Neural progenitor cell (in vitro differentiated cells): ENCODE measurements at regions not wholly inside any gene's neighbourhood (a gene's known extent, or its start where the extent isn't known, plus 50 kb on each side); places are given as distances from the start of the nearest gene placed in this dataset.

Experiments
- DNase-seq: peaks from one replicate; pipeline ENCODE4 v3.0.0-alpha.2; 2016; ENCODE audit warnings: low spot score
- H2AFZ ChIP-seq: fragments of 200-600 bp; sonication (generic); replicated peaks from 2 replicates; pipeline ENCODE4 v1.6.1; 2016; ENCODE audit warnings: antibody characterized with exemption
- H3F3A ChIP-seq: fragments of 200-600 bp; sonication (generic); 2 replicates; pipeline ENCODE4 v1.6.1; 2016; ENCODE audit warnings: antibody characterized with exemption, low read depth
- H3K27ac ChIP-seq: fragments of 200-600 bp; sonication (generic); 2 replicates; pipeline ENCODE4 v1.5.1; 2016; ENCODE audit warnings: mild to moderate bottlenecking
- H3K27me3 ChIP-seq: fragments of 200-600 bp; sonication (generic); 2 replicates; pipeline ENCODE4 v1.6.1; 2016; ENCODE audit warnings: mild to moderate bottlenecking, moderate library complexity
- H3K36me3 ChIP-seq: fragments of 200-600 bp; sonication (generic); 2 replicates; pipeline ENCODE4 v1.5.1; 2016
- H3K4me1 ChIP-seq: fragments of 200-600 bp; sonication (generic); 2 replicates; pipeline ENCODE4 v1.6.1; 2016; ENCODE audit warnings: mixed run types
- H3K4me2 ChIP-seq: fragments of 200-600 bp; sonication (generic); 2 replicates; pipeline ENCODE4 v1.6.1; 2016
- H3K4me3 ChIP-seq: fragments of 200-600 bp; sonication (generic); 2 replicates; pipeline ENCODE4 v1.5.1; 2016
- H3K79me2 ChIP-seq: fragments of 200-600 bp; sonication (generic); 2 replicates; pipeline ENCODE4 v1.6.1; 2016; ENCODE audit warnings: low read depth
- H3K9ac ChIP-seq: fragments of 200-600 bp; sonication (generic); 2 replicates; pipeline ENCODE4 v1.6.1; 2016
- H3K9me3 ChIP-seq: fragments of 200-600 bp; sonication (generic); 2 replicates; pipeline ENCODE4 v1.5.1; 2016; ENCODE audit warnings: low read depth
- H4K20me1 ChIP-seq: fragments of 200-600 bp; sonication (generic); 2 replicates; pipeline ENCODE4 v1.6.1; 2016; ENCODE audit warnings: low read depth
- H3K27ac Mint-ChIP-seq: 3 replicates; pipeline ENCODE4 v1.8.0; 2021; ENCODE audit warnings: mixed read lengths
- H3K27me3 Mint-ChIP-seq: 2 replicates; pipeline ENCODE4 v1.8.0; 2022; ENCODE audit warnings: low read depth, mild to moderate bottlenecking, inconsistent platforms, moderate library complexity, mixed read lengths; ENCODE audit not compliant: insufficient read depth
- H3K36me3 Mint-ChIP-seq: 3 replicates; pipeline ENCODE4 v1.8.0; 2021; ENCODE audit warnings: mixed read lengths
- H3K4me1 Mint-ChIP-seq: 3 replicates; pipeline ENCODE4 v1.8.0; 2021; ENCODE audit warnings: mixed read lengths
- H3K4me3 Mint-ChIP-seq: 3 replicates; pipeline ENCODE4 v1.8.0; 2021; ENCODE audit warnings: mild to moderate bottlenecking, moderate library complexity, mixed read lengths
- H3K9me3 Mint-ChIP-seq: 3 replicates; pipeline ENCODE4 v1.8.0; 2020; ENCODE audit warnings: mixed read lengths
- EZH2 ChIP-seq: fragments of 200-600 bp; sonication (generic); IDR thresholded peaks from 2 replicates; pipeline ENCODE4 v1.6.1; 2017; ENCODE audit warnings: antibody characterized with exemption, mild to moderate bottlenecking, moderate library complexity
- EZH2phosphoT487 ChIP-seq: fragments of 200-600 bp; sonication (generic); IDR thresholded peaks from 2 replicates; pipeline ENCODE4 v1.6.1; 2017; ENCODE audit warnings: antibody characterized with exemption
- TF ChIP-seq, protein P1 (sequence below): fragments of 200-600 bp; sonication (generic); IDR thresholded peaks from 2 replicates; pipeline ENCODE4 v1.5.1; 2017; ENCODE audit warnings: antibody characterized with exemption, mild to moderate bottlenecking

DNA sequence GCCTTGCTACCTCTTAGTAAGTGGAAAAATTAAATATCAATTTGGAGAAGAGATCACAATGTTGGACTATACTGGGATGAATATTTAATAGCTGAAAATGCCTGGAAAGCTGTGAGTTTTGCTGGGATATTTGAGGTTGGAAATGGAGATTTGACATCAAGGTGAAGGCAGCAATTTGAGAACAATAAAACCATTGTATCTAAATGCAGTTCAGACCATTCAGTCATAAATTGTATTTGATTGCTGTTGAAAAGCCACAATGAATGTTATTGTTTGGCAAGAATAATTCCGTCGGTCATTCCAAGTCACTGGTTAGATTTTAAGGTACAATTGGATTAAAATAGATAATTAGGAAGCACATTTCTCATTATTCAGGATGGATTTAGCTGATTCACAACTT is 325.6 kb downstream of the HRH4 start:
- H3K4me1 Mint-ChIP-seq: peaks cover 17% of the 10 kb centered on the region
- TF ChIP-seq EZH2 (no peak), EZH2phosphoT487 (no peak)
- TF ChIP-seq, protein P1, sequence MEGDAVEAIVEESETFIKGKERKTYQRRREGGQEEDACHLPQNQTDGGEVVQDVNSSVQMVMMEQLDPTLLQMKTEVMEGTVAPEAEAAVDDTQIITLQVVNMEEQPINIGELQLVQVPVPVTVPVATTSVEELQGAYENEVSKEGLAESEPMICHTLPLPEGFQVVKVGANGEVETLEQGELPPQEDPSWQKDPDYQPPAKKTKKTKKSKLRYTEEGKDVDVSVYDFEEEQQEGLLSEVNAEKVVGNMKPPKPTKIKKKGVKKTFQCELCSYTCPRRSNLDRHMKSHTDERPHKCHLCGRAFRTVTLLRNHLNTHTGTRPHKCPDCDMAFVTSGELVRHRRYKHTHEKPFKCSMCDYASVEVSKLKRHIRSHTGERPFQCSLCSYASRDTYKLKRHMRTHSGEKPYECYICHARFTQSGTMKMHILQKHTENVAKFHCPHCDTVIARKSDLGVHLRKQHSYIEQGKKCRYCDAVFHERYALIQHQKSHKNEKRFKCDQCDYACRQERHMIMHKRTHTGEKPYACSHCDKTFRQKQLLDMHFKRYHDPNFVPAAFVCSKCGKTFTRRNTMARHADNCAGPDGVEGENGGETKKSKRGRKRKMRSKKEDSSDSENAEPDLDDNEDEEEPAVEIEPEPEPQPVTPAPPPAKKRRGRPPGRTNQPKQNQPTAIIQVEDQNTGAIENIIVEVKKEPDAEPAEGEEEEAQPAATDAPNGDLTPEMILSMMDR: no peak
- no peak overlapping the region for H3K27ac Mint-ChIP-seq
- Histone ChIP-seq H4K20me1 (no peaks in the 10 kb centered on the region), H3K4me2 (no peak overlapping the region), H3K79me2 (no peaks in the 10 kb centered on the region), H3K9me3 (no peaks in the 10 kb centered on the region), H3K27ac (no peak overlapping the region), H3K27me3 (no peaks in the 10 kb centered on the region), H3K9ac (no peak overlapping the region), H3K4me3 (no peak overlapping the region), H3F3A (no peaks in the 10 kb centered on the region), H2AFZ (no peak overlapping the region), H3K4me1 (peaks cover 13% of the 10 kb centered on the region), H3K36me3 (no peaks in the 10 kb centered on the region)
- peaks cover 21% of the 10 kb centered on the region for H3K9me3 Mint-ChIP-seq
- no peak for DNase-seq
- H3K36me3 Mint-ChIP-seq: peaks cover 2% of the 10 kb centered on the region
- H3K27me3 Mint-ChIP-seq: no peaks in the 10 kb centered on the region
- H3K4me3 Mint-ChIP-seq: no peak overlapping the region

DNA sequence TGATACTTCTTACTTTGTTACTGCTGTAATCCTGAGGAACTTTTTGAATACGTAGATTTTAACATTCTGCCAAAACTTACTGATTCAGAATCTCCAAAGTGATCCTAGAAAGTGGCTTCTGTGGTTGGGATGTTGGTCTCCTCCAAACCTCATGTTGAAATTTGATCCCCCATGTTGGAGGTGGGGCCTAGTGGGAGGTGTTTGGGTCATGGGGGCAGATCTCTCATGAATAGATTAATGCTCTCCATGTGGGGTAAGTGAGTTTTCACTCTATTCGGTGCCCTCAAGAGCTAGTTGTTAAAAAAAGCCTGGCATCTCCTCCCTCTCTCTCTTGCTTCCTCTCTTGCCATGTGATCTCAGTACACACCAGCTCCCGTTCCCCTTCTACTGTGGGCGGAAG is 329.9 kb downstream of the HRH4 start:
- H3K9me3 ChIP-seq: no peaks in the 10 kb centered on the region
- no peaks in the 10 kb centered on the region for H3F3A ChIP-seq
- no peaks in the 10 kb centered on the region for H3K79me2 ChIP-seq
- H3K27ac Mint-ChIP-seq: no peak overlapping the region
- no peak for DNase-seq
- no peaks in the 10 kb centered on the region for H3K27me3 Mint-ChIP-seq
- H3K36me3 Mint-ChIP-seq: peaks cover 2% of the 10 kb centered on the region
- no peak overlapping the region for H3K4me2 ChIP-seq
- peaks cover 23% of the 10 kb centered on the region for H3K4me1 Mint-ChIP-seq
- H3K4me3 Mint-ChIP-seq: no peak overlapping the region
- no peaks in the 10 kb centered on the region for H4K20me1 ChIP-seq
- H3K4me3 ChIP-seq: no peak overlapping the region
- peaks cover 19% of the 10 kb centered on the region for H3K4me1 ChIP-seq
- no peaks in the 10 kb centered on the region for H3K36me3 ChIP-seq
- H3K9ac ChIP-seq: no peak overlapping the region
- H2AFZ ChIP-seq: no peak overlapping the region
- H3K27ac ChIP-seq: no peak overlapping the region
- peaks cover 21% of the 10 kb centered on the region for H3K9me3 Mint-ChIP-seq
- no peaks in the 10 kb centered on the region for H3K27me3 ChIP-seq
- no peak for TF ChIP-seq EZH2
- TF ChIP-seq EZH2phosphoT487: no peak
- TF ChIP-seq, protein P1: no peak

DNA sequence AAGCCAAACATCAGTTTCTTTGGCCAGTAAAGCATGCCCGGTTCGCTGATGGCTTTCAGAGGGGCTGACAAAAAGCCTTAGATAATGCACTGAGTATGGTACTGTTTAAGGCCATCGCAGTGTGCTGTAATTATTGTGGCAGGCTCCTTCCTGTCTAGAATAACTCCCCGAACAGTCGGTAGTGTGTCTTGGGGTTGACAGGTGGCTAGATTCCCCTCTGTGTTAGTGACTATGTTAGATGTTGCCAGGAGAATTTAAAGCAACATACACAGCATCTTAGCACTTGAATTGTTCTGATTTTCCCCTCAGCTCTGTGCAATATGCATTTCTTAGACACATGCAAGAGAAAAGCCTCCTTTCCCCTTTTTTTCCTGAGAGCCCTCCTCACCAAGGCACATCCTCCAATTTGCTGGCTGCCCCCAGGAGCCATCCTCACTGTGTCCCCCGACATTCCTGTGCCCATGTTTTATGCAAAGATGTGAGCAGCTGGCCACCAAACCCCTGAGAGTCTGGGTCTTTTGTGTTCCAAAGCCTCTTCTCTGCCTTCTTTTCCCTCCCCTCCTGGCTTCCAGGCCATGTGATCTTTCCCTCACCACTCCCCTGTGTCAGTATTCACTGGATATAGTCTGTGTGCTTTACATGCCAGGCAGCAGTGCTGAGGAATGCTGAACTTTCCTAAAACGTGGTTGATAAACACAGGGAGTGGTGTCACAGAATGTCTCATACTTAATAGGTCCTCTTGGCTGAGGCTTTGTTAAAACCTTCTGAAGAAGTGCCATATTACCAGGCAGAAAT is 331.5 kb downstream of the HRH4 start:
- H3K4me3 ChIP-seq: no peak overlapping the region
- no peaks in the 10 kb centered on the region for H4K20me1 ChIP-seq
- peak overlapping the region; percentile 38 for H3K4me2 ChIP-seq
- H3K9ac ChIP-seq: no peak overlapping the region
- DNase-seq: peak; percentile 59
- peak overlapping the region; percentile 23 for H3K27ac ChIP-seq
- H3K4me3 Mint-ChIP-seq: peak overlapping the region; percentile 10
- peaks cover 19% of the 10 kb centered on the region for H3K4me1 ChIP-seq
- H3K36me3 Mint-ChIP-seq: peaks cover 2% of the 10 kb centered on the region
- no peaks in the 10 kb centered on the region for H3K27me3 ChIP-seq
- H3K27ac Mint-ChIP-seq: peak overlapping the region; percentile 88
- no peak for TF ChIP-seq EZH2phosphoT487
- peak overlapping the region; percentile 75 for H2AFZ ChIP-seq
- no peaks in the 10 kb centered on the region for H3K9me3 ChIP-seq
- H3K36me3 ChIP-seq: no peaks in the 10 kb centered on the region
- H3K79me2 ChIP-seq: no peaks in the 10 kb centered on the region
- H3K4me1 Mint-ChIP-seq: peaks cover 23% of the 10 kb centered on the region
- no peaks in the 10 kb centered on the region for H3F3A ChIP-seq
- peaks cover 3% of the 10 kb centered on the region for H3K27me3 Mint-ChIP-seq
- peaks cover 18% of the 10 kb centered on the region for H3K9me3 Mint-ChIP-seq

DNA sequence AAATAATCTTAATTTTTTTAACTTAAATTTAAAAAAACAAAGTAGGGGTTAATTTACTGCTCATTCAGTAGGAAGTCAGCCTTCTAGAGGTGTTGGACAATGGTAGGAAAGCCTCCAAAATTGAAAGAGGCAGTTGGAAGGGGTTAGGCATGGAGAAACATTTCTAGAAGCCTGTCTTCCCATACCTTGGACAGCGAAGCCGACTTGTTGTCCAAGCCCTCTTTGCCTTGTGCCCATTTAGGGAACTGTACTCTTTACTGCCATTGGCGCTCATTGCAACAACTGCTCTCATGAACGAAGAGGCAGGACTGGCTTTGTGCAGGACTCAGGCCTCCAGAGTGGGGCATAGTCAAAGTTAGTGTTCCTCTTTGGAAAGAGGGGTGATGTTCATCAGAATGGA is 333.3 kb downstream of the HRH4 start:
- H3K9me3 Mint-ChIP-seq: peaks cover 6% of the 10 kb centered on the region
- Histone ChIP-seq H3K9me3 (no peaks in the 10 kb centered on the region), H4K20me1 (no peaks in the 10 kb centered on the region), H3K27ac (no peak overlapping the region), H3F3A (no peaks in the 10 kb centered on the region), H3K4me2 (no peak overlapping the region), H2AFZ (no peak overlapping the region), H3K9ac (no peak overlapping the region), H3K36me3 (no peaks in the 10 kb centered on the region), H3K4me3 (no peak overlapping the region), H3K79me2 (no peaks in the 10 kb centered on the region), H3K27me3 (no peaks in the 10 kb centered on the region), H3K4me1 (peaks cover 19% of the 10 kb centered on the region)
- peaks cover 2% of the 10 kb centered on the region for H3K36me3 Mint-ChIP-seq
- no peak for DNase-seq
- H3K27ac Mint-ChIP-seq: no peak overlapping the region
- H3K27me3 Mint-ChIP-seq: peaks cover 3% of the 10 kb centered on the region
- TF ChIP-seq, protein P1: no peak
- TF ChIP-seq EZH2 (no peak), EZH2phosphoT487 (no peak)
- peaks cover 26% of the 10 kb centered on the region for H3K4me1 Mint-ChIP-seq
- H3K4me3 Mint-ChIP-seq: no peak overlapping the region
